ENCODE measurements at regions not wholly inside any gene's neighbourhood (a gene's known extent, or its start where the extent isn't known, plus 50 kb on each side); places are given as distances from the start of the nearest gene placed in this dataset.

DNA sequence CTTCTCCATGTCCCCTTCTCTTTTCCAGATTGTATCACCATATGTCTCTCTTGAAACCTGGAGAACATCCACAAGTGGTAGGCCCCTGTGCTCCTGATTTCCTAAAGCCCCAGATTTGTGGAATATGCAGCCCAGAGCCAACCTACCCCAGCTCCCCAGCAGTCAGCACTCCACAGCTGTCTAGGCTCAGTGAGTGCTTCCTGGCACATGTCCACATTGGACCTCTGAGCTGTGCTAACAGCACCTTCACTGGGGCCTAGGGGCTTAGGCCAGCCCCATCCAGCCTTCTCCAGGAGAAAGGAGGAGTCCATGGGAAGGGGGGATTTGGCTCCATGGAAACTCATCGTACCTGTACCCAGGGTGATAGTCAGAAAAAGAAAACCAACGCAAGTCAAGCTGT lies 192.7 kb downstream of the FGFR2 start:
- TF ChIP-seq POLR2A (IDR thresholded peaks at IDR 0.05) (no peak), POLR2AphosphoS5 (IDR thresholded peaks at IDR 0.05) (no peak)
- TF ChIP-seq, protein P1, sequence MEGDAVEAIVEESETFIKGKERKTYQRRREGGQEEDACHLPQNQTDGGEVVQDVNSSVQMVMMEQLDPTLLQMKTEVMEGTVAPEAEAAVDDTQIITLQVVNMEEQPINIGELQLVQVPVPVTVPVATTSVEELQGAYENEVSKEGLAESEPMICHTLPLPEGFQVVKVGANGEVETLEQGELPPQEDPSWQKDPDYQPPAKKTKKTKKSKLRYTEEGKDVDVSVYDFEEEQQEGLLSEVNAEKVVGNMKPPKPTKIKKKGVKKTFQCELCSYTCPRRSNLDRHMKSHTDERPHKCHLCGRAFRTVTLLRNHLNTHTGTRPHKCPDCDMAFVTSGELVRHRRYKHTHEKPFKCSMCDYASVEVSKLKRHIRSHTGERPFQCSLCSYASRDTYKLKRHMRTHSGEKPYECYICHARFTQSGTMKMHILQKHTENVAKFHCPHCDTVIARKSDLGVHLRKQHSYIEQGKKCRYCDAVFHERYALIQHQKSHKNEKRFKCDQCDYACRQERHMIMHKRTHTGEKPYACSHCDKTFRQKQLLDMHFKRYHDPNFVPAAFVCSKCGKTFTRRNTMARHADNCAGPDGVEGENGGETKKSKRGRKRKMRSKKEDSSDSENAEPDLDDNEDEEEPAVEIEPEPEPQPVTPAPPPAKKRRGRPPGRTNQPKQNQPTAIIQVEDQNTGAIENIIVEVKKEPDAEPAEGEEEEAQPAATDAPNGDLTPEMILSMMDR (IDR thresholded peaks at IDR 0.05): no peak

Measured in gastroesophageal sphincter (tissue), 3 donors.